HepG2 (cell line): ENCODE measurements at regions not wholly inside any gene's neighbourhood (a gene's known extent, or its start where the extent isn't known, plus 50 kb on each side); places are given as distances from the start of the nearest gene placed in this dataset.

Experiments
- ATAC-seq: fragments of 200-7000 bp; cut with Tn5 transposase; 3 replicates; pipeline ENCODE4 v1.9.1; 2020; ENCODE audit warnings: mild to moderate bottlenecking, moderate library complexity
- BruUV-seq: library from RNA; stranded (reverse); fragments of 400-500 nt; replicated peaks from 2 replicates; lab custom pipeline; 2021; lab: Mats Ljungman, UMichigan
- CTCF ChIA-PET: fragments of 300-600 bp; formaldehyde crosslinking; extraction: SDS; loops from one replicate; lab custom pipeline; 2021; ENCODE audit warnings: low total read pairs, inconsistent platforms, low intra/inter-chr PET ratio; lab: Yijun Ruan, JAX
- POLR2A ChIA-PET: fragments of 350-600 bp; sonication (Branson Sonifier 250); formaldehyde crosslinking; loops from one replicate; lab custom pipeline; 2020; ENCODE audit warnings: antibody characterized with exemption, inconsistent platforms; lab: Yijun Ruan, JAX
- DNase-seq: peaks from one replicate; pipeline ENCODE4 v3.0.0-alpha.2; 2015; ENCODE audit warnings: low spot score
- FAIRE-seq: peaks from 3 replicates; lab custom pipeline; 2011; peaks lifted over from hg19 to GRCh38; lab: Jason Lieb, UNC
- H2AFZ ChIP-seq: one replicate; pipeline ENCODE4 v1.6.1; 2011; ENCODE audit warnings: low read length, inconsistent platforms
- H3K27ac ChIP-seq: fragments of 300-600 bp; 3 replicates; pipeline ENCODE4 v1.8.0; 2011; ENCODE audit warnings: mixed run types, mild to moderate bottlenecking, mixed read lengths, low read length, inconsistent platforms; ENCODE audit not compliant: insufficient read depth; ENCODE audit errors: extremely low read length
- H3K27me3 ChIP-seq, 2 experiments: fragments of 200-600 bp in 1 of 2; 2 replicates in 1 of 2; 3 replicates in 1 of 2; pipeline versions ENCODE4 v1.6.0 to v1.8.0; 2011; ENCODE audit warnings: low read length in 2 of 2, mild to moderate bottlenecking in 2 of 2, moderate library complexity in 2 of 2, inconsistent platforms in 1 of 2; ENCODE audit not compliant: insufficient read depth in 2 of 2, control insufficient read depth in 1 of 2
- H3K36me3 ChIP-seq, 2 experiments: fragments of 200-600 bp in 1 of 2; replicated peaks in 1 of 2; 2 replicates in 1 of 2; 3 replicates in 1 of 2; pipeline versions ENCODE4 v1.5.1 to v1.8.0; 2011; ENCODE audit warnings: low read length in 2 of 2, inconsistent platforms in 1 of 2; ENCODE audit not compliant: insufficient read depth in 2 of 2, control insufficient read depth in 1 of 2
- H3K4me1 ChIP-seq: 2 replicates; pipeline ENCODE4 v1.5.1; 2012; ENCODE audit warnings: low read length, inconsistent platforms; ENCODE audit not compliant: insufficient read depth
- H3K4me2 ChIP-seq: 2 replicates; pipeline ENCODE4 v1.6.0; 2011; ENCODE audit warnings: low read depth, low read length, inconsistent platforms
- H3K4me3 ChIP-seq, 3 experiments: fragments of 200-600 bp in 1 of 3; sonication (generic), shearing (Covaris generic) in 1 of 3; replicated peaks in 1 of 3; 2 replicates each; pipeline ENCODE4 v1.5.1; 2011 to 2016; ENCODE audit warnings: low read length in 3 of 3, inconsistent platforms in 2 of 3, low read depth in 2 of 3, mild to moderate bottlenecking in 2 of 3, control low read depth in 1 of 3, mixed read lengths in 1 of 3; ENCODE audit not compliant: insufficient read depth in 1 of 3
- H3K79me2 ChIP-seq: one replicate; pipeline ENCODE4 v1.6.1; 2011; ENCODE audit warnings: low read length, inconsistent platforms; ENCODE audit not compliant: insufficient read depth
- H3K9ac ChIP-seq: 2 replicates; pipeline ENCODE4 v1.6.0; 2011; ENCODE audit warnings: mild to moderate bottlenecking, low read depth, low read length, inconsistent platforms; ENCODE audit not compliant: insufficient read depth
- H3K9me3 ChIP-seq: 2 replicates; pipeline ENCODE4 v1.5.1; 2012; ENCODE audit warnings: mild to moderate bottlenecking, low read length
- H4K20me1 ChIP-seq: 2 replicates; pipeline ENCODE4 v1.6.0; 2011; ENCODE audit warnings: inconsistent platforms, mild to moderate bottlenecking, low read length, moderate library complexity; ENCODE audit not compliant: insufficient read depth
- ARID5B ChIP-seq: IDR thresholded peaks from 2 replicates; pipeline ENCODE4 v1.4.0; 2020; ENCODE audit warnings: mild to moderate bottlenecking, missing genetic modification reagents
- TFE3 ChIP-seq: IDR thresholded peaks from 2 replicates; pipeline ENCODE4 v1.6.1; 2016
- WGBS: methylation state at CpG from one replicate; pipeline ENCODE4 v1.1.6; 2017; ENCODE audit warnings: low lambda C conversion rate; 5-methylcytosine and 5-hydroxymethylcytosine counted together
- in situ Hi-C: cut with HindIII; loops from 2 replicates; pipeline ENCODE4 v1.10.0; 2017; ENCODE audit warnings: low pct_unique_long_range_greater_than_20kb; ENCODE audit not compliant: extremely low pct_ligation_motif_present
- intact Hi-C: fragments of 100-400 bp; cut with micrococcal nuclease; formaldehyde crosslinking; loops from one replicate; pipeline ENCODE4 v1.10.0; 2022; ENCODE audit not compliant: unreplicated experiment
- TF ChIP-seq, protein P1 (sequence below): IDR thresholded peaks from 2 replicates; pipeline ENCODE4 v1.6.1; 2012; ENCODE audit warnings: low read depth, low read length, improper control_type of control experiment

DNA sequence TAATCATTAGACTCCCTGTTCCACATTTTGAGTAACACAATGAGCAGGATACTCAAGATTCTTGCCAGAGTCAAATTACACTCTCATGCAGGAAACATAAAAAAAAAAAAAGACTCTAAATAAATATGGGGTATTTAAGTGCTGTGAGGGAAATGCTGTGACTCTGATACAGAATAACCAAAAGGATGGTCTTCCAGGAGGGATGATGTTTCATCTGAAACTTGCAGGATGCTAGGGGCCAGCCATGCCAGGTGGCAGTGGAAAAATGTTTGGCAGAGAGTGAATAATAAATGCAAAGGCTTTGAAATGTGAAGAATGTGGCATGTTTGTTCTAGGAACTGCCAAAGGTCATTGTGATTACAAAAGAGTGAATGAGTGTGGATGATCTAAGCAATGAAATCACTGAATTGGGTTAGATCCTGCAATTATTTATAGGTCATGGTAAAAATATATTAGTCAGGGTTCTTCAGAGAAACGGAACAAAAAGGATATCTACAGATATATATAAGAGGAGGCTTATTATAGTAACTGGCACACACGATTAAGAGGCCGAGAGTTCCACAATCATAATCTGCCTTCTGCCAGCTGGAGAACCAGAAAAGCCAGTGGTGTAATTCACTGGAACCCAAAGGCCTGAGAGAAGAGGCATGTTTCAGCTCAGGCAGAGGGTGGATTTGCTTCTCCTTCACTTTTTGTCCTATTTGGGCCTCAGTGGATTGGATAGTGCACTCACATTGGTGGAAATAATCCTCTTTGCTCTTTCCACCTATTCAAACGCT, 1832.8 kb upstream of the MIR17HG start (continued):
- TF ChIP-seq ARID5B: 0 out of 2 replicates have a peak, but pooled peaks have one; percentile 23
- TF ChIP-seq, protein P1, sequence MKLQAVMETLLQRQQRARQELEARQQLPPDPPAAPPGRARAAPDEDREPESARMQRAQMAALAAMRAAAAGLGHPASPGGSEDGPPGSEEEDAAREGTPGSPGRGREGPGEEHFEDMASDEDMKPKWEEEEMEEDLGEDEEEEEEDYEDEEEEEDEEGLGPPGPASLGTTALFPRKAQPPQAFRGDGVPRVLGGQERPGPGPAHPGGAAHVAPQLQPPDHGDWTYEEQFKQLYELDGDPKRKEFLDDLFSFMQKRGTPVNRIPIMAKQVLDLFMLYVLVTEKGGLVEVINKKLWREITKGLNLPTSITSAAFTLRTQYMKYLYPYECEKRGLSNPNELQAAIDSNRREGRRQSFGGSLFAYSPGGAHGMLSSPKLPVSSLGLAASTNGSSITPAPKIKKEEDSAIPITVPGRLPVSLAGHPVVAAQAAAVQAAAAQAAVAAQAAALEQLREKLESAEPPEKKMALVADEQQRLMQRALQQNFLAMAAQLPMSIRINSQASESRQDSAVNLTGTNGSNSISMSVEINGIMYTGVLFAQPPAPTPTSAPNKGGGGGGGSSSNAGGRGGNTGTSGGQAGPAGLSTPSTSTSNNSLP: 0 out of 2 replicates have a peak, but pooled peaks have one; percentile 23

DNA sequence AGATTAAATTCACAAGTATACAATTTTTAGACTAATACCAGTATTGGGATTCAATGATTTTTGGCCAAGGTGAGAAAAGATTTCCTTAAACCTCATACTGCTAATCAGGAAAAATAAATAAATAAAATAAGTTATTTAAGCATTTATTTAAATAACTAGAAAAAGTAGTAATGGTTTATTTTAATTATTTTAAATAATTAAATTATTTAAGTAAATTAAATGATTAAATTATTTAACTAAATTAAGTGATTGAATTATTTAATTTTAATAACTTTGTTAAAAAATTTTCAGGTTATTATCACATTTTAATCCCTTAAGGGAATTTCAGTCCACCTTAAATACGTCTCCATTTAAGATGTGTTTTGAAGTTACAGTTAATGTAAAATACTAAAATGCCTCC, 1831.5 kb upstream of the MIR17HG start:
- no peaks in the 10 kb centered on the region for H3K36me3 ChIP-seq
- ATAC-seq (no peak), FAIRE-seq (no peak), DNase-seq (no peak)
- BruUV-seq: no TSS peak
- 47% methylated on average over 1 of the region's 1 CpG for WGBS
- H3K79me2 ChIP-seq: no peaks in the 10 kb centered on the region
- H3K27ac ChIP-seq: no peak overlapping the region
- POLR2A ChIA-PET: no interaction called here
- H4K20me1 ChIP-seq: no peaks in the 10 kb centered on the region
- H3K27me3 ChIP-seq: no peaks in the 10 kb centered on the region
- no peak overlapping the region for H3K9ac ChIP-seq
- intact Hi-C loops: no loop called here
- CTCF ChIA-PET: no interaction called here
- no peak for TF ChIP-seq TFE3 (CRISPR knock-in tag)
- no peak overlapping the region for H2AFZ ChIP-seq
- H3K4me1 ChIP-seq: peaks cover 10% of the 10 kb centered on the region
- no peak overlapping the region for H3K4me3 ChIP-seq
- in situ Hi-C loops: no loop called here
- no peaks in the 10 kb centered on the region for H3K9me3 ChIP-seq
- H3K4me2 ChIP-seq: no peak overlapping the region
